ENCODE measurements at regions not wholly inside any gene's neighbourhood (a gene's known extent, or its start where the extent isn't known, plus 50 kb on each side); places are given as distances from the start of the nearest gene placed in this dataset.

GRCh38 chr4:138964716-138965426 is 50.7 kb upstream of the NOCT start:
- no peak for DNase-seq (ENCODE audit: low read depth)

- DNase-seq (ENCODE audit: low read depth), result no peak
These were observed 52.2 kb upstream of the NOCT start for GRCh38 chr4:138963412-138963811.

- DNase-seq (ENCODE audit: low read depth), result no peak
These were observed 53.9 kb upstream of the NOCT start for GRCh38 chr4:138961664-138962063.

GRCh38 chr4:138961129-138961528 is 54.5 kb upstream of the NOCT start:
- DNase-seq (ENCODE audit: low read depth), result no peak

- no peak for DNase-seq (ENCODE audit: low read depth)
These were observed 55.3 kb upstream of the NOCT start for GRCh38 chr4:138960175-138960710.

- no peak for DNase-seq (ENCODE audit: low read depth)
These were observed 56.3 kb upstream of the NOCT start for GRCh38 chr4:138959097-138959815.

- DNase-seq (ENCODE audit: low read depth), result no peak
These were observed 57.1 kb upstream of the NOCT start for GRCh38 chr4:138958519-138958918.

- DNase-seq (ENCODE audit: low read depth), result no peak
These were observed 58.3 kb upstream of the NOCT start for GRCh38 chr4:138957302-138957701.

GRCh38 chr4:138954428-138954827 is 61.2 kb upstream of the NOCT start:
- DNase-seq (ENCODE audit: low read depth), result no peak

GRCh38 chr4:138953961-138954371 is 61.6 kb upstream of the NOCT start:
- DNase-seq (ENCODE audit: low read depth), result no peak

GRCh38 chr4:138952411-138952810 is 63.2 kb upstream of the NOCT start:
- no peak for DNase-seq (ENCODE audit: low read depth)

GRCh38 chr4:138951764-138952163 is 63.8 kb upstream of the NOCT start:
- DNase-seq (ENCODE audit: low read depth), result no peak

- no peak for DNase-seq (ENCODE audit: low read depth)
These were observed 65.7 kb upstream of the NOCT start for GRCh38 chr4:138949866-138950265.

GRCh38 chr4:138948918-138949317 is 66.7 kb upstream of the NOCT start:
- no peak for DNase-seq (ENCODE audit: low read depth)

GRCh38 chr4:138946306-138946705 is 69.3 kb upstream of the NOCT start:
- DNase-seq (ENCODE audit: low read depth), result no peak

- no peak for DNase-seq (ENCODE audit: low read depth)
These were observed 69.7 kb upstream of the NOCT start for GRCh38 chr4:138945840-138946239.

GRCh38 chr4:138945401-138945800 is 70.2 kb upstream of the NOCT start:
- no peak for DNase-seq (ENCODE audit: low read depth)

- DNase-seq (ENCODE audit: low read depth), result no peak
These were observed 71.7 kb upstream of the NOCT start for GRCh38 chr4:138943893-138944292.

- no peak for DNase-seq (ENCODE audit: low read depth)
These were observed 74.5 kb upstream of the NOCT start for GRCh38 chr4:138941037-138941436.

GRCh38 chr4:138939960-138940359 is 75.6 kb upstream of the NOCT start:
- DNase-seq (ENCODE audit: low read depth), result no peak

GRCh38 chr4:138938366-138938690 is 77.3 kb upstream of the NOCT start:
- DNase-seq (ENCODE audit: low read depth), result no peak

- DNase-seq (ENCODE audit: low read depth), result no peak
These were observed 80.3 kb upstream of the NOCT start for GRCh38 chr4:138935135-138935807.

- DNase-seq (ENCODE audit: low read depth), result no peak
These were observed 88.5 kb upstream of the NOCT start for GRCh38 chr4:138927072-138927471.

Measured in activated T-helper 1 cell treated with Interleukin-2 at 50 U/mL for 16 hours (primary cell).